ENCODE measurements at regions not wholly inside any gene's neighbourhood (a gene's known extent, or its start where the extent isn't known, plus 50 kb on each side); places are given as distances from the start of the nearest gene placed in this dataset.

GRCh38 chr15:93223803-93224202, 134.8 kb upstream of the RGMA start:
- DNase-seq (ENCODE audit: low spot score) (no peak), ATAC-seq (ENCODE audit: low FRiP score) (no peak)
- no peak for TF ChIP-seq CTCF (IDR thresholded peaks at IDR 0.05)

DNA sequence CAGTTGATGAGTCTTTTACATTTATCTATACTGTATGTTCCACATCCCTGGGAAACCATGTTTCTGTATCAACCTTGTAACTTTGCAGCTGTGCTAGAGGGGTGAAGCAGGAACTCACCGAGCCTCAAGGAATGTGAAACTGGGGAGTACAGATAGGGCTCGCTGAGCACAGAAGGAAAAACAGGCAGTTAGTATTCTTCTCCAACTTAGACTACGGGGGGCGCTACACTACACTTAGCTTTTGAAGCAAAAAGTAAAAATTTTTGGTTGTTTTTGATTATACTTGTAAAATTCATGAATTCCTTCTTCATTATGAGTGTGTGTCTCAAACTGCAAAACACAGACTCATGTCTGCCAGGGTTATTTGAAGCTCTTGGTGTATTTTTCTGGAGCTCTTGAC, 132.7 kb upstream of the RGMA start:
- TF ChIP-seq CTCF (IDR thresholded peaks at IDR 0.05) = no peak
- DNase-seq (ENCODE audit: low spot score) = no peak
- no peak for ATAC-seq (ENCODE audit: low FRiP score)

DNA sequence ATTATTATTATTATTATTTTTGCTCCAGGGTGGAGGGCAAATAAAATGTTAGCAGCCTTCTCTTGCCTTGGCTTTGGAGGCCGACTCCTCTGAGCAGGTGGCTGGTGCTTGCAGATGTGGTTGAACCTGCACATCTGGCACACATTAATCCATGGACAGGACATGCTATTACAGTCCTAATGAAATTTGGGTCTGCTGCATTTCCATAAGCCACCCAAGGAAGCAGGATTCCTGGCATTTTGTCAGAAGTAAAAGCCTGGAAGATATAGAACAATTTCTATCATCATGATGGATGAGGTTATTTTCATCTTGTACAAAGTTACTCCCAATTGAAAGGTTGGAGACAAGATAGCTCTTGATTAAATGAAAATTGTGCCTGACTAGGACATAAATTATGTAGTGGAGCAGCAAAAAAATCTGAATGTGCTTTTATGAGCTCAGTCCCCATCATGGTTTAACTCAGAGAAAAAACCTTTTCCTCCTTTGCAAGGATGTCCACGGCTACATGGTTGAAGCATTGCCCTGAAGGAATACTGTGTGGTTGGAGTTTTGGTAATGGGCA, 130.9 kb upstream of the RGMA start:
- TF ChIP-seq CTCF (IDR thresholded peaks at IDR 0.05) = no peak
- no peak for DNase-seq (ENCODE audit: low spot score)

DNA sequence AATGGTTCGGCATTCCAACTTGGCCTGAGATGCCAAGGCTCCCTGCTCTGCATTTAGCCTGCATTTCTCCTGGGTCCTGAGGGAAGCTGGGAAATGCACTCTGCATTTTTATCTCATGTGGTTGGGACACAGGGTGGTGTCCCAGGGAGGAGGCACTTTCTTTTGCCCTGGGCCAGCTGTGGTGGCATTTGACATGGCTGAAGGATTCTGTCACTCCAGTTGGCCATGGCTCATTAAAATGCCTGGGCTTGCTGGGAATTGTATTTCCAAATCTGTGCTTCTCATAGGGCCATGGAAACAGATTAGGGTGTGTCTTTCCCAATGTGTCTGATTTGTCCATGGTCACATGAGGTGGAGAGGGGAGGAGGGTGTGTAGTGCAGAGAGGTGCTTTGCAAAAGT, 128.3 kb upstream of the RGMA start:
- TF ChIP-seq CTCF (IDR thresholded peaks at IDR 0.05) = no peak
- no peak for DNase-seq (ENCODE audit: low spot score)
- ATAC-seq (ENCODE audit: low FRiP score) = no peak

More for the DNA sequence above, 130.9 kb upstream of the RGMA start:
- no peak for ATAC-seq (ENCODE audit: low FRiP score)

GRCh38 chr15:93214106-93214505, 125.1 kb upstream of the RGMA start:
- DNase-seq (ENCODE audit: low spot score) (no peak), ATAC-seq (ENCODE audit: low FRiP score) (no peak)
- TF ChIP-seq CTCF (IDR thresholded peaks at IDR 0.05) = no peak

DNA sequence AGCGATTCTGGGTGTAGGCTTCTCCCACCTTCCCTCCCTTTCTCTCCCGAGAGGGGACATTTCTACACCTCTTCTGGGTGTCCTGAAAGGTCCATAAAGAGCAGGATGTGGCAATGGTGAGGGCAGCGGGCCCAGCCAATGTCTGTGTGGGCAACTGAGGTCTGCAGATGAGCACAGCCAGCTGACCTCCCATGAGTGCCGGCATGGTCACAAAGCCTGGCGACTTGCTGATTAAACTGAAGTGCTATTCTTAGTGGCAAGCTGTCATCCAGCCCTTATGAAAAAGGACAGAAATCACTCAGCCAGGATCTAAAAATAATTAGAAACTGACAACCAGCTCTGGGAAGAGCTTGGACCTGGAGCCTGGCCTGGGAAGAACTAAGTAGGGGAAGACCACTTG, 124.3 kb upstream of the RGMA start:
- no peak for TF ChIP-seq CTCF (IDR thresholded peaks at IDR 0.05)
- no peak for ATAC-seq (ENCODE audit: low FRiP score)

DNA sequence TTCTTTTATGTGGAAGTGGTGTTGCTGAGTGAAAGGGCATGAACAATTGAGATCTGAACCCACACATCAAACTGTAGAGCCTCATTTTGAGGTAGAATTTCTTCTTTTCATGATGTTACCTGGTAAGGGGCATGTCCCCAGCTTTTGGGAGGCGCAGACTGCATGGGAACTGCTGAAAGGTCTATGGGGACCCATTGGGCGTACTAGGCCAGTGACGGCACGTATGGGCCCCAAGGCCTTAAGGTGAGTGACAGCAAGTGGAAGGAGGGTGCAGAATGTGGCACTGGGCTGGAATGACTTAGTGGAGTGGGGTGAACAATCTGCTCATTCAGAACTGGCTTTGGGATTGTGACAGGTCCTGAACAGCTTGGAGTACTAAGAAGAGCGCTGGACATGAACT, 123.6 kb upstream of the RGMA start:
- ATAC-seq (ENCODE audit: low FRiP score) = no peak
- DNase-seq (ENCODE audit: low spot score) = no peak
- no peak for TF ChIP-seq CTCF (IDR thresholded peaks at IDR 0.05)

More for the DNA sequence above, 124.3 kb upstream of the RGMA start:
- DNase-seq (ENCODE audit: low spot score) = no peak
